ENCODE measurements at regions not wholly inside any gene's neighbourhood (a gene's known extent, or its start where the extent isn't known, plus 50 kb on each side); places are given as distances from the start of the nearest gene placed in this dataset.

DNA sequence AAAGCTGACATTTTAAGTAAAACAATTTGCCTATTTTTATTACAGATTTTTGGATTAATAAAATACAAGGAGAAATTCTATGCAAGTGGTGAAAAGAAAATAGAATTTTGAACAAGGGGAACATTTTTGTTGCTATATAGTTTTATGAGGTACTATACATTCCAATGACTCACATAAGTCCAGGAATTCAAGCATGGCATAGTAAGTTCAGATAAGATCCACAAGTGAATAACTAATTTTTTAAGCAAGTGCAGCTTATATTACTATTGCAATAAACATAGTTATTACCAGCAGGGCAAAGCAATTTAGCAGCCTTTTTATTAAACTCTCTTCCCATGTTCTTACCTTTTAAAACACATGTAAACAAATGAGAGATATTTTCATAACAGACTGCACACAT is 1123.5 kb upstream of the LRRN3 start:
- DNase-seq, result no peak
- Histone ChIP-seq H3K36me3 (no peaks in the 10 kb centered on the region), H3K9me3 (no peaks in the 10 kb centered on the region), H3K4me3 (replicated peaks in 1 of 3) (no peak overlapping the region), H3K27ac (no peak overlapping the region), H3K4me1 (no peaks in the 10 kb centered on the region), H3K27me3 (no peaks in the 10 kb centered on the region)
- TF ChIP-seq CTCF (IDR thresholded peaks at IDR 0.05) (no peak), POLR2A (IDR thresholded peaks at IDR 0.05) (no peak)
- intact Hi-C loops (cut with DNase I), result no loop called here

DNA sequence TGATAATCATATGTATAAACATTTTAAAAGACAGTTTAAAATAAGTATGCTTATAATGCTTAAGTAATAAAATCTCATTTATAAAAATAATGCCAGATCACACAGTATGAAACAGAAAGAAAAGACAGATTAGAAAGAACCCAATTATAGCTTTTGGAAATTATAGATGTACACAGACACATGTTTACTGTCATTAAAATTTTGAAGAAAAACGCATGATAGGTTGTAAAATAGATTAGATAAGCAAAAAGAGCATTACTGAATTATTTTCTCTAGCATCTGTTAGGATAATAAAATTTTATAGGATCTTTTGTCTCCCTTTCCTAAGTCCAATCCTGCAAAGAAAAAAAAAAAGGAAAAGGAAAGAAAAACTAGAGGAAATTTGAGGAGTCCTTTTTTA is 1107.3 kb upstream of the LRRN3 start:
- DNase-seq, result no peak
- H3K27ac ChIP-seq, result no peak overlapping the region
- intact Hi-C loops (cut with DNase I), result no loop called here
- TF ChIP-seq CTCF (IDR thresholded peaks at IDR 0.05), result no peak
- TF ChIP-seq POLR2A (IDR thresholded peaks at IDR 0.05), result no peak
- H3K9me3 ChIP-seq, result no peaks in the 10 kb centered on the region
- no peaks in the 10 kb centered on the region for H3K27me3 ChIP-seq
- H3K36me3 ChIP-seq, result no peaks in the 10 kb centered on the region
- 69 to 72% methylated on average over 1 of the region's 1 CpG for WGBS, 2 donors
- H3K4me3 ChIP-seq (replicated peaks in 1 of 3), result no peak overlapping the region
- H3K4me1 ChIP-seq, result no peaks in the 10 kb centered on the region

DNA sequence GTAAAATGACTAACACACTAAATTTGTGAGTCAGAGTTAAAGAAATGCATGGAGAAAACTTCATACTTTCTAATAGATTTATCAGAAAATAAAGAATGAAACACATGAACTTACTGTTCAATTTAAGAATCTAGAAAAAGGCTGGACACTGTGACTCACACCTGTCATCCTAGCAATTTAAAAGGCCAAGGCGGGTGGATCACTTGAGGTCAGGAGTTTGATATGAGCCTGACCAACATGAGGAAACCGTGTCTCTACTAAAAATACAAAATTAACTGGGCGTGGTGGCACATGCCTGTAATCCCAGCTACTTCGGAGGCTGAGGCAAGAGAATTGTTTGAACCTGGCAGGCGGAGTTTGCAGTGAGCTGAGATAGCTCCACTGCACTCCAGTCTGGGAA is 1106.2 kb upstream of the LRRN3 start:
- no peak for DNase-seq
- intact Hi-C loops (cut with DNase I), result no loop called here
- Histone ChIP-seq H3K36me3 (no peaks in the 10 kb centered on the region), H3K27me3 (no peaks in the 10 kb centered on the region), H3K9me3 (no peaks in the 10 kb centered on the region), H3K4me3 (replicated peaks in 1 of 3) (no peak overlapping the region), H3K27ac (no peak overlapping the region), H3K4me1 (no peaks in the 10 kb centered on the region)
- TF ChIP-seq CTCF (IDR thresholded peaks at IDR 0.05) (no peak), POLR2A (IDR thresholded peaks at IDR 0.05) (no peak)
- WGBS, 2 donors, result 80 to 83% methylated on average over 5 of the region's 5 CpGs

GRCh38 chr7:109986701-109987100 is 1104.2 kb upstream of the LRRN3 start:
- no peaks in the 10 kb centered on the region for H3K9me3 ChIP-seq
- intact Hi-C loops (cut with DNase I), result no loop called here
- H3K27me3 ChIP-seq, result no peaks in the 10 kb centered on the region
- TF ChIP-seq CTCF (IDR thresholded peaks at IDR 0.05) (no peak), POLR2A (IDR thresholded peaks at IDR 0.05) (no peak)
- no peak overlapping the region for H3K27ac ChIP-seq
- H3K4me3 ChIP-seq (replicated peaks in 1 of 3), result no peak overlapping the region
- no peak for DNase-seq
- H3K4me1 ChIP-seq, result no peaks in the 10 kb centered on the region
- H3K36me3 ChIP-seq, result no peaks in the 10 kb centered on the region
- 47 to 56% methylated on average over 2 of the region's 2 CpGs for WGBS, 2 donors

GRCh38 chr7:109996411-109996810 is 1094.5 kb upstream of the LRRN3 start:
- H3K27me3 ChIP-seq, result no peaks in the 10 kb centered on the region
- 65 to 82% methylated on average over 1 of the region's 1 CpG for WGBS, 2 donors
- no peak overlapping the region for H3K27ac ChIP-seq
- H3K4me1 ChIP-seq, result no peaks in the 10 kb centered on the region
- H3K9me3 ChIP-seq, result no peaks in the 10 kb centered on the region
- intact Hi-C loops (cut with DNase I), result no loop called here
- TF ChIP-seq POLR2A (IDR thresholded peaks at IDR 0.05), result no peak
- no peak for TF ChIP-seq CTCF (IDR thresholded peaks at IDR 0.05)
- H3K36me3 ChIP-seq, result no peaks in the 10 kb centered on the region
- DNase-seq, result no peak
- no peak overlapping the region for H3K4me3 ChIP-seq (replicated peaks in 1 of 3)

All from thyroid gland (tissue), 4 donors.